IMR-90 (cell line): ENCODE measurements at regions not wholly inside any gene's neighbourhood (a gene's known extent, or its start where the extent isn't known, plus 50 kb on each side); places are given as distances from the start of the nearest gene placed in this dataset.

ENCODE experiments used
- ATAC-seq: fragments of 200-7000 bp; cut with Tn5 transposase; 2 replicates; pipeline ENCODE4 v1.9.1; 2020; ENCODE audit warnings: low read depth, mild to moderate bottlenecking, moderate library complexity
- BruUV-seq: library from RNA; stranded (reverse); fragments of 400-500 nt; replicated peaks from 2 replicates; lab custom pipeline; 2021; lab: Mats Ljungman, UMichigan
- CTCF ChIA-PET: fragments of 300-600 bp; formaldehyde crosslinking; extraction: SDS; loops from one replicate; lab custom pipeline; 2021; ENCODE audit warnings: antibody characterized with exemption; lab: Yijun Ruan, JAX
- POLR2A ChIA-PET: fragments of 300-600 bp; sonication (Branson Sonifier 250); formaldehyde crosslinking; loops from one replicate; lab custom pipeline; 2022; ENCODE audit warnings: antibody characterized with exemption; ENCODE audit not compliant: unreplicated experiment; lab: Charles Lee
- DNase-seq: peaks from one replicate; pipeline ENCODE4 v3.0.0; 2013
- H2AFZ ChIP-seq: replicated peaks from 2 replicates; pipeline ENCODE3; 2013; ENCODE audit warnings: low read length, mild to moderate bottlenecking; ENCODE audit not compliant: poor library complexity
- H2AK5ac ChIP-seq: 2 replicates; pipeline ENCODE4 v1.6.1; 2013; ENCODE audit warnings: low read depth, low read length, inconsistent platforms
- H2AK9ac ChIP-seq: replicated peaks from 2 replicates; pipeline ENCODE3; 2013; ENCODE audit warnings: mild to moderate bottlenecking, low read depth, low read length, moderate library complexity; ENCODE audit not compliant: poor library complexity
- H2BK120ac ChIP-seq: 2 replicates; pipeline ENCODE4 v1.6.1; 2013; ENCODE audit warnings: low read depth, low read length, inconsistent platforms
- H2BK15ac ChIP-seq: 3 replicates; pipeline ENCODE4 v1.6.1; 2013; ENCODE audit warnings: low read depth, low read length, inconsistent platforms
- H2BK20ac ChIP-seq: 2 replicates; pipeline ENCODE4 v1.6.1; 2013; ENCODE audit warnings: low read depth, mild to moderate bottlenecking, inconsistent platforms, low read length, moderate library complexity
- H2BK5ac ChIP-seq: 2 replicates; pipeline ENCODE4 v1.6.1; 2013; ENCODE audit warnings: mild to moderate bottlenecking, low read depth, low read length, inconsistent platforms; ENCODE audit not compliant: poor library complexity, severe bottlenecking
- H3K14ac ChIP-seq: replicated peaks from 2 replicates; pipeline ENCODE4 v1.6.1; 2013; ENCODE audit warnings: low read depth, low read length, inconsistent platforms
- H3K18ac ChIP-seq: 2 replicates; pipeline ENCODE4 v1.6.1; 2013; ENCODE audit warnings: low read depth, low read length, control low read depth
- H3K23ac ChIP-seq: 2 replicates; pipeline ENCODE4 v1.6.1; 2013; ENCODE audit warnings: low read depth, low read length, inconsistent platforms
- H3K27ac ChIP-seq: 2 replicates; pipeline ENCODE4 v1.5.1; 2013; ENCODE audit warnings: mild to moderate bottlenecking, control low read depth, low read length; ENCODE audit not compliant: insufficient read depth
- H3K27me3 ChIP-seq: 2 replicates; pipeline ENCODE4 v1.6.1; 2013; ENCODE audit warnings: low read length; ENCODE audit not compliant: control insufficient read depth, insufficient read depth
- H3K36me3 ChIP-seq: 2 replicates; pipeline ENCODE4 v1.6.1; 2013; ENCODE audit warnings: low read length, mixed read lengths; ENCODE audit not compliant: control insufficient read depth, insufficient read depth
- H3K4ac ChIP-seq: 2 replicates; pipeline ENCODE4 v1.6.1; 2013; ENCODE audit warnings: low read depth, low read length, inconsistent platforms
- H3K4me1 ChIP-seq: 2 replicates; pipeline ENCODE4 v1.6.1; 2013; ENCODE audit warnings: low read length, mixed read lengths; ENCODE audit not compliant: control insufficient read depth, insufficient read depth
- H3K4me2 ChIP-seq: 2 replicates; pipeline ENCODE4 v1.6.1; 2013; ENCODE audit warnings: low read depth, mild to moderate bottlenecking, control low read depth, low read length, moderate library complexity
- H3K4me3 ChIP-seq: 2 replicates; pipeline ENCODE4 v1.5.1; 2013; ENCODE audit warnings: low read depth, mild to moderate bottlenecking, control low read depth, low read length, moderate library complexity; ENCODE audit not compliant: insufficient read depth
- H3K56ac ChIP-seq: 2 replicates; pipeline ENCODE4 v1.6.1; 2013; ENCODE audit warnings: low read length, inconsistent platforms; ENCODE audit not compliant: insufficient read depth; ENCODE audit errors: extremely low read depth
- H3K79me1 ChIP-seq, 2 experiments: 2 replicates each; pipeline ENCODE4 v1.6.1; 2013; ENCODE audit warnings: low read length in 2 of 2, inconsistent platforms in 1 of 2, low read depth in 1 of 2
- H3K9ac ChIP-seq: 2 replicates; pipeline ENCODE4 v1.6.1; 2013; ENCODE audit warnings: low read depth, low read length, control low read depth
- H3K9me1 ChIP-seq: 2 replicates; pipeline ENCODE4 v1.6.1; 2013; ENCODE audit warnings: low read length, inconsistent platforms; ENCODE audit not compliant: insufficient read depth
- H3K9me3 ChIP-seq: 2 replicates; pipeline ENCODE4 v1.6.1; 2013; ENCODE audit warnings: low read length; ENCODE audit not compliant: control insufficient read depth, insufficient read depth
- H4K20me1 ChIP-seq: 2 replicates; pipeline ENCODE4 v1.6.1; 2013; ENCODE audit warnings: low read length, inconsistent platforms; ENCODE audit not compliant: insufficient read depth
- H4K5ac ChIP-seq: 2 replicates; pipeline ENCODE4 v1.6.1; 2013; ENCODE audit warnings: mild to moderate bottlenecking, low read depth, low read length, control low read depth
- H4K8ac ChIP-seq, 2 experiments: 2 replicates each; pipeline ENCODE4 v1.6.1; 2013; ENCODE audit warnings: low read depth in 2 of 2, low read length in 2 of 2, control low read depth in 1 of 2, inconsistent platforms in 1 of 2
- H4K91ac ChIP-seq: 2 replicates; pipeline ENCODE4 v1.6.1; 2013; ENCODE audit warnings: low read depth, low read length, inconsistent platforms; ENCODE audit not compliant: insufficient read depth
- CEBPB ChIP-seq: IDR thresholded peaks from 2 replicates; pipeline ENCODE4 v1.6.1; 2012; ENCODE audit warnings: low read depth, low read length, improper control_type of control experiment
- ELK1 ChIP-seq: fragments of 150-350 bp; IDR thresholded peaks from 2 replicates; pipeline ENCODE4 v1.6.1; 2016; ENCODE audit warnings: low read depth, mild to moderate bottlenecking, low read length, moderate library complexity, borderline replicate concordance
- MAZ ChIP-seq: IDR thresholded peaks from 2 replicates; pipeline ENCODE4 v1.6.1; 2012; ENCODE audit warnings: low read depth, mild to moderate bottlenecking, low read length, improper control_type of control experiment, moderate library complexity, borderline replicate concordance
- POLR2A ChIP-seq: IDR thresholded peaks from 2 replicates; pipeline ENCODE4 v1.6.1; 2012; ENCODE audit warnings: mild to moderate bottlenecking, low read depth, low read length
- RAD21 ChIP-seq: IDR thresholded peaks from 2 replicates; pipeline ENCODE4 v1.6.1; 2012; ENCODE audit warnings: low read length, improper control_type of control experiment
- WGBS, 2 experiments: methylation state at CpG; one replicate each; pipeline versions ENCODE4 v1.1.5 to v1.1.7; 2013; ENCODE audit warnings: missing lambda C conversion rate in 2 of 2; ENCODE audit not compliant: insufficient read length in 1 of 2; ENCODE audit errors: extremely low coverage in 2 of 2; 5-methylcytosine and 5-hydroxymethylcytosine counted together
- dilution Hi-C: fragments of 300-500 bp; cut with HindIII; formaldehyde crosslinking; loops from one replicate; pipeline ENCODE4 v1.14.3; 2018; ENCODE audit warnings: low sequenced_read_pairs; ENCODE audit not compliant: unreplicated experiment
- in situ Hi-C: fragments of 300-500 bp; cut with MboI; formaldehyde crosslinking; loops from 3 replicates; pipeline ENCODE4 v1.14.3; 2019; ENCODE audit warnings: low sequenced_read_pairs, inconsistent platforms, mixed read lengths
- intact Hi-C: fragments of 100-400 bp; cut with micrococcal nuclease; formaldehyde crosslinking; loops from 2 replicates; pipeline ENCODE4 v1.10.0; 2022
- TF ChIP-seq, protein P1 (sequence below): fragments of 150-350 bp; IDR thresholded peaks from 2 replicates; pipeline ENCODE4 v1.6.1; 2017; ENCODE audit warnings: mild to moderate bottlenecking, antibody characterized with exemption, low read length, low read depth

DNA sequence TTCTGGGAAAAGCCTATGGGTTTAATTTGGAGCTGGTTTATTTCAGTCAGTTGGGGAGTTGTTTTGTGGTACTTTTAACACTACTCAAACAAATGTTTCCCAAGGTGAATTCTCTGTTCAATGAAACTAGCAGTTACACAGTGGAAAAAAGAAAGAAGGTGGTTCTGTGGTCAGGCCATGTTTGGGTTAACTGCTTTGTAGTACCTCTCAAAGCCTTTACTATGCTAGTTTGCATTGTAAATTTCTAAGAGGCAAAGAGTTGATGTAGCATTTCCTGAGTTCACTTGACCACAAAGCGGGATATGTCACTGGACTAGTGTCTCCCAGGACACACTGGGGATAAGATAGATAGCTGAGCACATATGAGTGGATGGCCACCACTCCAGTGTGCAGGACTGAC, 145.4 kb downstream of the KIF20B start:
- intact Hi-C loops, result no loop called here
- no peak overlapping the region for H3K9ac ChIP-seq
- ChIA-PET CTCF (no interaction called here), POLR2A (no interaction called here)
- no peak overlapping the region for H2AK9ac ChIP-seq
- no peak overlapping the region for H3K27ac ChIP-seq
- no peak overlapping the region for H2BK20ac ChIP-seq
- H4K8ac ChIP-seq, result no peak overlapping the region
- dilution Hi-C loops, result no loop called here
- no peaks in the 10 kb centered on the region for H3K36me3 ChIP-seq
- H3K27me3 ChIP-seq, result peaks cover 6% of the 10 kb centered on the region
- WGBS, 2 experiments, result 60% methylated on average over 1 of the region's 1 CpG; no CpG with 5 or more reads in 1 of the 2 experiments
- H3K14ac ChIP-seq, result no peak overlapping the region
- H3K23ac ChIP-seq, result no peak overlapping the region
- no peak overlapping the region for H3K4me2 ChIP-seq
- H3K18ac ChIP-seq, result no peak overlapping the region
- H3K4ac ChIP-seq, result no peak overlapping the region
- H3K4me3 ChIP-seq, result no peak overlapping the region
- no peak overlapping the region for H2BK5ac ChIP-seq
- H2AK5ac ChIP-seq, result no peak overlapping the region
- H3K79me1 ChIP-seq, result no peaks in the 10 kb centered on the region
- no peak for TF ChIP-seq POLR2A
- no peak for TF ChIP-seq MAZ
- TF ChIP-seq CEBPB, result no peak
- TF ChIP-seq, protein P1, sequence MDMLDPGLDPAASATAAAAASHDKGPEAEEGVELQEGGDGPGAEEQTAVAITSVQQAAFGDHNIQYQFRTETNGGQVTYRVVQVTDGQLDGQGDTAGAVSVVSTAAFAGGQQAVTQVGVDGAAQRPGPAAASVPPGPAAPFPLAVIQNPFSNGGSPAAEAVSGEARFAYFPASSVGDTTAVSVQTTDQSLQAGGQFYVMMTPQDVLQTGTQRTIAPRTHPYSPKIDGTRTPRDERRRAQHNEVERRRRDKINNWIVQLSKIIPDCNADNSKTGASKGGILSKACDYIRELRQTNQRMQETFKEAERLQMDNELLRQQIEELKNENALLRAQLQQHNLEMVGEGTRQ, result no peak
- no peak for TF ChIP-seq RAD21
- no peak for TF ChIP-seq ELK1
- ATAC-seq (no peak), DNase-seq (no peak)
- no peak overlapping the region for H2AFZ ChIP-seq
- H3K9me1 ChIP-seq, result no peaks in the 10 kb centered on the region
- no peak overlapping the region for H2BK120ac ChIP-seq
- H3K56ac ChIP-seq, result no peak overlapping the region
- H4K20me1 ChIP-seq, result no peaks in the 10 kb centered on the region
- no peak overlapping the region for H2BK15ac ChIP-seq
- H4K5ac ChIP-seq, result no peak overlapping the region
- H3K4me1 ChIP-seq, result peaks cover 5% of the 10 kb centered on the region; the same call in 1 of the 2 replicates
- no TSS peak for BruUV-seq
- no peak overlapping the region for H4K91ac ChIP-seq
- 0 out of 2 replicates have a peak, but pooled peaks cover 2% of the 10 kb centered on the region for H3K9me3 ChIP-seq
- in situ Hi-C loops, result no loop called here
